Body of pancreas (tissue), 4 donors: ENCODE measurements at regions not wholly inside any gene's neighbourhood (a gene's known extent, or its start where the extent isn't known, plus 50 kb on each side); places are given as distances from the start of the nearest gene placed in this dataset.

Experiments
- POLR2A ChIP-seq, 3 donors: fragments of 450-650 bp; IDR thresholded peaks; one replicate each; pipeline ENCODE4 v1.6.1; 2016; ENCODE audit warnings: antibody characterized with exemption in 3 of 3, mild to moderate bottlenecking in 2 of 3
- TF ChIP-seq, protein P1 (sequence below), 7 experiments: fragments of 450-650 bp in 4 of 7; fragments of 200-600 bp in 3 of 7; sonication (generic) in 3 of 7; IDR thresholded peaks; one replicate each; pipeline ENCODE4 v1.5.1; 2016 to 2019; ENCODE audit warnings: antibody characterized with exemption in 7 of 7

GRCh38 chrX:95484781-95485180 lies 1199.9 kb upstream of the DIAPH2 start:
- TF ChIP-seq, protein P1, sequence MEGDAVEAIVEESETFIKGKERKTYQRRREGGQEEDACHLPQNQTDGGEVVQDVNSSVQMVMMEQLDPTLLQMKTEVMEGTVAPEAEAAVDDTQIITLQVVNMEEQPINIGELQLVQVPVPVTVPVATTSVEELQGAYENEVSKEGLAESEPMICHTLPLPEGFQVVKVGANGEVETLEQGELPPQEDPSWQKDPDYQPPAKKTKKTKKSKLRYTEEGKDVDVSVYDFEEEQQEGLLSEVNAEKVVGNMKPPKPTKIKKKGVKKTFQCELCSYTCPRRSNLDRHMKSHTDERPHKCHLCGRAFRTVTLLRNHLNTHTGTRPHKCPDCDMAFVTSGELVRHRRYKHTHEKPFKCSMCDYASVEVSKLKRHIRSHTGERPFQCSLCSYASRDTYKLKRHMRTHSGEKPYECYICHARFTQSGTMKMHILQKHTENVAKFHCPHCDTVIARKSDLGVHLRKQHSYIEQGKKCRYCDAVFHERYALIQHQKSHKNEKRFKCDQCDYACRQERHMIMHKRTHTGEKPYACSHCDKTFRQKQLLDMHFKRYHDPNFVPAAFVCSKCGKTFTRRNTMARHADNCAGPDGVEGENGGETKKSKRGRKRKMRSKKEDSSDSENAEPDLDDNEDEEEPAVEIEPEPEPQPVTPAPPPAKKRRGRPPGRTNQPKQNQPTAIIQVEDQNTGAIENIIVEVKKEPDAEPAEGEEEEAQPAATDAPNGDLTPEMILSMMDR (IDR thresholded peaks at IDR 0.05) = no peak
- TF ChIP-seq POLR2A (IDR thresholded peaks at IDR 0.05) = no peak
